A549 (cell line): ENCODE measurements at regions not wholly inside any gene's neighbourhood (a gene's known extent, or its start where the extent isn't known, plus 50 kb on each side); places are given as distances from the start of the nearest gene placed in this dataset.

ENCODE experiments used
- ATAC-seq, 2 experiments: fragments of 200-7000 bp in 1 of 2; fragments of >200 bp in 1 of 2; cut with Nextera tagmentation in 1 of 2; cut with Tn5 transposase in 1 of 2; 3 replicates each; pipeline versions ENCODE4 v1.8.0 to v1.9.1; 2018 to 2020; ENCODE audit warnings: mild to moderate bottlenecking in 1 of 2, moderate library complexity in 1 of 2
- CTCF ChIA-PET: fragments of 300-600 bp; sonication (Branson Sonifier 250); formaldehyde crosslinking; extraction: SDS; loops from one replicate; lab custom pipeline; 2021; ENCODE audit warnings: antibody characterized with exemption, inconsistent platforms; lab: Yijun Ruan, JAX
- POLR2A ChIA-PET: fragments of 350-600 bp; formaldehyde crosslinking; extraction: SDS; loops from one replicate; lab custom pipeline; 2021; ENCODE audit warnings: antibody characterized with exemption, inconsistent platforms; lab: Yijun Ruan, JAX
- DNase-seq, 2 experiments: peaks; one replicate each; pipeline versions ENCODE4 v3.0.0 to v3.0.0-alpha.2; 2011 to 2016; ENCODE audit warnings: low read depth in 1 of 2, low spot score in 1 of 2
- FAIRE-seq: peaks from 2 replicates; lab custom pipeline; 2011; peaks lifted over from hg19 to GRCh38; lab: Jason Lieb, UNC
- H3K27ac ChIP-seq, 2 experiments: fragments of >200 bp; sonication (Bioruptor Twin); formaldehyde crosslinking; 3 replicates each; pipeline ENCODE4 v1.5.1; 2016 to 2017
- H3K4me1 ChIP-seq: fragments of >200 bp; sonication (Bioruptor Twin); formaldehyde crosslinking; 3 replicates; pipeline ENCODE4 v1.6.1; 2016
- H3K4me2 ChIP-seq: fragments of >200 bp; sonication (Bioruptor Twin); formaldehyde crosslinking; 3 replicates; pipeline ENCODE4 v1.6.1; 2016
- H3K4me3 ChIP-seq: fragments of >200 bp; sonication (Bioruptor Twin); formaldehyde crosslinking; 3 replicates; pipeline ENCODE4 v1.5.1; 2016
- H3K9me3 ChIP-seq: fragments of >200 bp; sonication (Bioruptor Twin); formaldehyde crosslinking; 3 replicates; pipeline ENCODE4 v1.6.1; 2016
- CBX2 ChIP-seq: fragments of 200-600 bp; sonication (generic); IDR thresholded peaks from 2 replicates; pipeline ENCODE4 v1.6.1; 2016; ENCODE audit warnings: low read depth, mild to moderate bottlenecking, borderline replicate concordance
- CBX8 ChIP-seq: fragments of 200-600 bp; sonication (generic); IDR thresholded peaks from 2 replicates; pipeline ENCODE4 v1.6.1; 2016
- CEBPB ChIP-seq, 2 experiments: fragments of >200 bp in 1 of 2; sonication (Bioruptor Twin) in 1 of 2; formaldehyde crosslinking in 1 of 2; IDR thresholded peaks; 2 replicates each; pipeline ENCODE4 v1.6.1; 2012 to 2016
- CHD2 ChIP-seq: fragments of 150-350 bp; IDR thresholded peaks from 2 replicates; pipeline ENCODE4 v1.6.1; 2014; ENCODE audit warnings: low read length; ENCODE audit not compliant: partially characterized antibody
- EP300 ChIP-seq, 2 experiments: fragments of >200 bp; sonication (Bioruptor Twin); formaldehyde crosslinking; IDR thresholded peaks; 2 replicates in 1 of 2; 3 replicates in 1 of 2; pipeline ENCODE4 v1.6.1; 2016 to 2017
- ESRRA ChIP-seq: fragments of 150-350 bp; IDR thresholded peaks from 2 replicates; pipeline ENCODE4 v1.6.1; 2014; ENCODE audit warnings: mild to moderate bottlenecking, low read length, borderline replicate concordance
- FOSB ChIP-seq: fragments of 250-450 bp; sonication (Bioruptor Pico); IDR thresholded peaks from 2 replicates; pipeline ENCODE4 v1.5.0; 2020; ENCODE audit warnings: mild to moderate bottlenecking, moderate library complexity
- GATA3 ChIP-seq: IDR thresholded peaks from 2 replicates; pipeline ENCODE4 v1.6.1; 2012; ENCODE audit warnings: borderline replicate concordance
- HMGXB4 ChIP-seq: fragments of 250-450 bp; sonication (Bioruptor Pico); IDR thresholded peaks from 2 replicates; pipeline ENCODE4 v1.5.0; 2021; ENCODE audit warnings: mild to moderate bottlenecking, moderate library complexity, borderline replicate concordance
- HOXB13 ChIP-seq: fragments of 250-450 bp; sonication (Bioruptor Pico); IDR thresholded peaks from 2 replicates; pipeline ENCODE4 v1.5.0; 2020; ENCODE audit warnings: low read depth, mild to moderate bottlenecking, moderate library complexity
- HOXB5 ChIP-seq: fragments of 250-450 bp; sonication (Bioruptor Pico); IDR thresholded peaks from 2 replicates; pipeline ENCODE4 v1.5.0; 2020; ENCODE audit warnings: mild to moderate bottlenecking, moderate library complexity
- JUNB ChIP-seq: fragments of >200 bp; sonication (Bioruptor Twin); formaldehyde crosslinking; IDR thresholded peaks from 2 replicates; pipeline ENCODE4 v1.6.1; 2016
- KDM1A ChIP-seq: fragments of 200-600 bp; sonication (generic); IDR thresholded peaks from 2 replicates; pipeline ENCODE4 v1.6.1; 2016; ENCODE audit warnings: low read depth, mild to moderate bottlenecking
- KDM5A ChIP-seq: fragments of 200-600 bp; sonication (generic); IDR thresholded peaks from 2 replicates; pipeline ENCODE4 v1.6.1; 2016; ENCODE audit warnings: antibody characterized with exemption, mild to moderate bottlenecking
- MYC ChIP-seq: IDR thresholded peaks from 2 replicates; pipeline ENCODE4 v1.6.1; 2012; ENCODE audit warnings: mild to moderate bottlenecking, inconsistent platforms, low read length, improper control_type of control experiment, borderline replicate concordance
- RARB ChIP-seq: fragments of 250-450 bp; sonication (Bioruptor Pico); IDR thresholded peaks from 2 replicates; pipeline ENCODE4 v1.8.0; 2021; ENCODE audit warnings: mild to moderate bottlenecking, moderate library complexity
- REST ChIP-seq: fragments of 200-600 bp; sonication (generic); IDR thresholded peaks from 2 replicates; pipeline ENCODE4 v1.6.1; 2016; ENCODE audit warnings: antibody characterized with exemption, mild to moderate bottlenecking, moderate library complexity
- SMC3 ChIP-seq: fragments of >200 bp; sonication (Bioruptor Twin); formaldehyde crosslinking; IDR thresholded peaks from 3 replicates; pipeline ENCODE4 v1.6.1; 2018; ENCODE audit warnings: inconsistent platforms
- SREBF2 ChIP-seq: fragments of 450-650 bp; IDR thresholded peaks from 2 replicates; pipeline ENCODE4 v1.6.1; 2014; ENCODE audit warnings: mild to moderate bottlenecking, moderate library complexity
- ZC3H11A ChIP-seq: fragments of 450-650 bp; IDR thresholded peaks from 2 replicates; pipeline ENCODE4 v1.6.1; 2014; ENCODE audit warnings: antibody characterized with exemption, mild to moderate bottlenecking
- ZFP36 ChIP-seq: fragments of 450-650 bp; IDR thresholded peaks from 2 replicates; pipeline ENCODE4 v1.6.1; 2014; ENCODE audit warnings: borderline replicate concordance; ENCODE audit not compliant: partially characterized antibody
- ZNF302 ChIP-seq: fragments of 250-450 bp; sonication (Bioruptor Pico); IDR thresholded peaks from 2 replicates; pipeline ENCODE4 v1.9.0; 2021; ENCODE audit warnings: inconsistent platforms, mild to moderate bottlenecking, moderate library complexity
- WGBS: methylation state at CpG from one replicate; pipeline ENCODE4 v1.1.6; 2017; ENCODE audit errors: missing lambda C conversion rate; 5-methylcytosine and 5-hydroxymethylcytosine counted together

GRCh38 chr3:83567935-83568334 lies 1390.9 kb upstream of the CADM2 start (continued):
- TF ChIP-seq HOXB5 (no peak), SREBF2 (no peak), KDM1A (no peak), MYC (no peak), CBX2 (no peak)

GRCh38 chr3:83581546-83581945 lies 1377.2 kb upstream of the CADM2 start:
- POLR2A ChIA-PET, result no interaction called here
- 5% methylated on average over 3 of the region's 3 CpGs for WGBS
- H3K4me1 ChIP-seq, result no peaks in the 10 kb centered on the region
- H3K9me3 ChIP-seq, result no peaks in the 10 kb centered on the region
- DNase-seq (no peak), FAIRE-seq (no peak), ATAC-seq (no peak)
- H3K27ac ChIP-seq, result no peak overlapping the region
- no peak overlapping the region for H3K4me2 ChIP-seq
- H3K4me3 ChIP-seq, result no peak overlapping the region
- CTCF ChIA-PET, result interaction anchor here (0.6 kb wide), 1 partner anchor 347 kb away, joined by 5 read pairs; no protein-coding TSS in a partner anchor
- TF ChIP-seq JUNB (no peak), HOXB5 (no peak), KDM5A (no peak), ZFP36 (no peak), MYC (no peak), ESRRA (no peak), FOSB (no peak), HOXB13 (CRISPR knock-in tag) (no peak), ZC3H11A (no peak), SMC3 (no peak), CBX8 (no peak), HMGXB4 (CRISPR knock-in tag) (no peak), REST (no peak), GATA3 (no peak)

- 1% methylated on average over 2 of the region's 2 CpGs for WGBS
- no peak for DNase-seq
- Histone ChIP-seq H3K4me1 (no peaks in the 10 kb centered on the region), H3K4me3 (no peak overlapping the region), H3K4me2 (no peak overlapping the region), H3K9me3 (no peaks in the 10 kb centered on the region; the same call in 2 of the 3 replicates), H3K27ac (no peak overlapping the region)
- TF ChIP-seq ZC3H11A (no peak), EP300 (IDR thresholded peaks at IDR 0.05) (no peak), MYC (no peak), GATA3 (no peak), ZNF302 (CRISPR knock-in tag) (no peak), RARB (CRISPR knock-in tag) (no peak), FOSB (no peak), CEBPB (IDR thresholded peaks at IDR 0.05) (no peak), CHD2 (no peak)
- ATAC-seq, result no peak
- FAIRE-seq, result no peak
- ChIA-PET CTCF (no interaction called here), POLR2A (no interaction called here)
Measured at GRCh38 chr3:83601704-83602103, 1357.1 kb upstream of the CADM2 start.
